ENCODE measurements at regions not wholly inside any gene's neighbourhood (a gene's known extent, or its start where the extent isn't known, plus 50 kb on each side); places are given as distances from the start of the nearest gene placed in this dataset.
"Not testable (repeated sequence)": the region's sequence is repeated elsewhere in the genome, so short reads cannot be mapped to it uniquely, and the experiment has no call there.

DNA sequence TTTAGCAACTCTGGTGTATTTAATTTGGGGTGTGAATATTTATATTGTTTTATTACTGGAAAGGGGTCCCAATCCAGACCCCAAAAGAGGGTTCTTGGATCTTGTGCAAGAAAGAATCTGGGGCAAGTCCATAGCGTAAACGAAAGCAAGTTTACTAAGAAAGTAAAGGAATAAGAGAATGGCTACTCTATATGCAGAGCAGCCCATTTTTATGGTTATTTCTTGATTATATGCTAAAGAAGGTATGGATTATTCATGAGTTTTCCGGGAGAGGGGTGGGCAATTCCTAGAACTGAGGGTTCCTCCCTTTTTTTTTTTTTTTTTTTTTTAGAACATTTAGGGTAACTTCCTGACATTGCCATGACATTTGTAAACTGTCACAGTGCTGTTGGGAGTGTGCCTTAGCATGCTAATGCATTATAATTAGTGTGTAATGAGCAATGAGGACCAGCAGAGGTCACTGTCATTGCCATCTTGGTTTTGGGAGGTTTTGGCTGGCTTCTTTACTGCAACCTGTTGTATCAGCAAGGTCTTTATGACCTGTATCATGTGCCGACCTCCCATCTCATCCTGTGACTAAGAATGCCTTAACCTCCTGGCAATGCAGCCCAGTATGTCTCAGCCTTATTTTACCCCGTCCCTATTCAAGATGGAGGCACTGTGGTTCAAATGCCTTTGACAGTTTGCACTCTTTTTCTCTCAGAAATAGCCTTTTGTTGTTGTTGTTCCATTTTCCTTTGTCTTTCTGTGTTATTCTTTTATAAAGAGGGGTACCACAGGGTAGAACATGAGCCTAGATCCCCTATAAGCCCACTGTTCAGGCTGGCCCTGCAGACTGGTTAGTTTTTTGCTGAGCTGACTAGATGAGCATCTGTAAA is 75.5 kb upstream of the DCD start:
- DNase-seq (ENCODE audit: low spot score in 2 of 2, unreplicated experiment in 2 of 2): no peak
- Mint-ChIP-seq H3K27ac (no peak overlapping the region), H3K4me3 (no peak overlapping the region), H3K9me3 (no peaks in the 10 kb centered on the region), H3K27me3 (ENCODE audit: low read depth) (peaks cover 37% of the 10 kb centered on the region), H3K36me3 (no peaks in the 10 kb centered on the region), H3K4me1 (no peaks in the 10 kb centered on the region)
- TF ChIP-seq, protein P1, sequence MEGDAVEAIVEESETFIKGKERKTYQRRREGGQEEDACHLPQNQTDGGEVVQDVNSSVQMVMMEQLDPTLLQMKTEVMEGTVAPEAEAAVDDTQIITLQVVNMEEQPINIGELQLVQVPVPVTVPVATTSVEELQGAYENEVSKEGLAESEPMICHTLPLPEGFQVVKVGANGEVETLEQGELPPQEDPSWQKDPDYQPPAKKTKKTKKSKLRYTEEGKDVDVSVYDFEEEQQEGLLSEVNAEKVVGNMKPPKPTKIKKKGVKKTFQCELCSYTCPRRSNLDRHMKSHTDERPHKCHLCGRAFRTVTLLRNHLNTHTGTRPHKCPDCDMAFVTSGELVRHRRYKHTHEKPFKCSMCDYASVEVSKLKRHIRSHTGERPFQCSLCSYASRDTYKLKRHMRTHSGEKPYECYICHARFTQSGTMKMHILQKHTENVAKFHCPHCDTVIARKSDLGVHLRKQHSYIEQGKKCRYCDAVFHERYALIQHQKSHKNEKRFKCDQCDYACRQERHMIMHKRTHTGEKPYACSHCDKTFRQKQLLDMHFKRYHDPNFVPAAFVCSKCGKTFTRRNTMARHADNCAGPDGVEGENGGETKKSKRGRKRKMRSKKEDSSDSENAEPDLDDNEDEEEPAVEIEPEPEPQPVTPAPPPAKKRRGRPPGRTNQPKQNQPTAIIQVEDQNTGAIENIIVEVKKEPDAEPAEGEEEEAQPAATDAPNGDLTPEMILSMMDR (IDR thresholded peaks at IDR 0.05; ENCODE audit: unreplicated experiment): no peak

DNA sequence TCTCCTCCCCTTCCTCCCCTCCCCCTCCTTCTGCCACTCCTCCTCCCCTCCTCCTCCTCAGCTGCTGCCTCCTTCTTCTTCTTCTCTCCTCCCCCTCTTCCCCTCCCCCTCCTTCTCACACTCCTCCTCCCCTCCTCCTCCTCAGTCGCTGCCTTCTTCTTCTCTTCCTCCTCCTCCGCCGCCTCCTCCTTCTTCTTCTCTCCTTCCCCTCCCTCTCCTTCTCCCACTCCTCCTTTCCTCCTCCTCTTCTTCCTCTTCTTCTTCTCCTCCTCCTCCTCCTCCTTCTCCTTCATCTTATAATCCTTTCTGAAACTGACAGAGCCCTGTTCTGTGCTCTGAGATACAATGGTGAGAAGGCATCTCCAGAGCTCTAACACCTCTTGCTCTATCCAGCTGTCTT is 73.1 kb upstream of the DCD start:
- TF ChIP-seq, protein P1 (IDR thresholded peaks at IDR 0.05; ENCODE audit: unreplicated experiment): no peak
- no peaks in the 10 kb centered on the region for H3K36me3 Mint-ChIP-seq
- no peak overlapping the region for H3K4me3 Mint-ChIP-seq
- no peaks in the 10 kb centered on the region for H3K9me3 Mint-ChIP-seq
- no peak for DNase-seq (ENCODE audit: low spot score in 2 of 2, unreplicated experiment in 2 of 2)
- peaks cover 38% of the 10 kb centered on the region for H3K27me3 Mint-ChIP-seq (ENCODE audit: low read depth)
- no peak overlapping the region for H3K27ac Mint-ChIP-seq
- H3K4me1 Mint-ChIP-seq: no peaks in the 10 kb centered on the region

DNA sequence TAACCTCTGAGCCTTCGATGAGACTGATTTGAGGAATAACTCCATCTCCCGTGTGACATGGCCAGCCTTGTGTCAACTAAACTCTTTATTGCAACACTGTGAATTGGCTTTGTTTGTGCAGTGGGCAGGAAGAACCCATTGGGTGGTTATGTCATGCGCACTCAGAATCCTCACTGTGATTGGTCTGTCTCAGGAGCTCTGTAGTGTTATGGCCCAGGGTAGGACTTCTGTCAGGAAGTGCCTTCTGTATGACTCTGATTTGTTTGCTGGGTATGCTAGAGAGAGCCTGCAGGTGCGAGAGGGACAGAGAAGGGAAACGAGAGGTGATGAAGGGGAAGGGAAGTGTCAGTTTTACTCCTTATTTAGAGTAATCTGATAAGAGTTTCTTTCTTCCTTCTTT is 71.5 kb upstream of the DCD start:
- H3K4me3 Mint-ChIP-seq: no peak overlapping the region
- TF ChIP-seq, protein P1 (IDR thresholded peaks at IDR 0.05; ENCODE audit: unreplicated experiment): no peak
- no peak overlapping the region for H3K27ac Mint-ChIP-seq
- no peaks in the 10 kb centered on the region for H3K36me3 Mint-ChIP-seq
- no peaks in the 10 kb centered on the region for H3K4me1 Mint-ChIP-seq
- no peaks in the 10 kb centered on the region for H3K9me3 Mint-ChIP-seq
- DNase-seq (ENCODE audit: low spot score in 2 of 2, unreplicated experiment in 2 of 2): no peak
- H3K27me3 Mint-ChIP-seq (ENCODE audit: low read depth): peaks cover 34% of the 10 kb centered on the region

DNA sequence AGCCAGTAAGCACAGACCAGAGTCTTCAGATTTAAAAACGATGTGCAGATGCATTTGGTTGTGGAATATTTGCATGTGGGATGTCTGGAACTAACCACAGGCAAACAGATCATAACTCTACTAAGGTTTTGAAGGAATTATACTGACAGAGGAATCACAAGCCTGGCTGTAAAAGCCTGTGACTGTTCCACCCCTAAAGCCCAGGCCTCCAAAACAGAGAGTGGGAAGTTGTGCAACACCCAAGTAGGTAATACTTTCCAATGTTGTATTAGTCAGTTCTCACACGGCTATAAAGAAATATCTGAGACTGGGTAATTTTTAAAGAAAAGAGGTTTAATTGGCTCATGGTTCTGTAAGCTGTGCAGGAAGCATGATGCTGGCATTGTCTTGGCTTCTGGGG is 68.1 kb upstream of the DCD start:
- TF ChIP-seq, protein P1 (IDR thresholded peaks at IDR 0.05; ENCODE audit: unreplicated experiment): no peak
- no peak overlapping the region for H3K27ac Mint-ChIP-seq
- H3K4me1 Mint-ChIP-seq: no peaks in the 10 kb centered on the region
- no peaks in the 10 kb centered on the region for H3K9me3 Mint-ChIP-seq
- DNase-seq (ENCODE audit: low spot score in 2 of 2, unreplicated experiment in 2 of 2): no peak
- no peak overlapping the region for H3K4me3 Mint-ChIP-seq
- H3K27me3 Mint-ChIP-seq (ENCODE audit: low read depth): peaks cover 39% of the 10 kb centered on the region
- H3K36me3 Mint-ChIP-seq: no peaks in the 10 kb centered on the region

DNA sequence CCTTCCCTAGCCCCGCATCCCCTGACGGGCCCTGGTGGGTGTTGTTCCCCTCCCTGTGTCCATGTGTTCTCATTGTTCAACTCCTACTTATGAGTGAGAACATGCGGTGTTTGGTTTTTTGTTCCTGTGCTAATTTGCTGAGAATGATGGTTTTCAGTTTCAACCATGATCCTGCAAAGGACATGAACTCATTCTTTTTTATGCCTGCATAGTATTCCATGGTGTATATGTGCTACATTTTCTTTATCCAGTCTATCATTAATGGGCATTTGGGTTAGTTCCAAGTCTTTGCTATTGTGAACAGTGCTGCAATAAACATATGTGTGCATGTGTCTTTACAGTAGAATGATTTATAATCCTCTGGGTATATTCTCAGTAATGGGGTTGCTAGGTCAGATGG is 65.7 kb upstream of the DCD start:
- not testable (repeated sequence) for H3K4me1 Mint-ChIP-seq; H3K9me3 Mint-ChIP-seq; H3K4me3 Mint-ChIP-seq; H3K27ac Mint-ChIP-seq; DNase-seq (ENCODE audit: low spot score in 2 of 2, unreplicated experiment in 2 of 2); H3K36me3 Mint-ChIP-seq
- H3K27me3 Mint-ChIP-seq (ENCODE audit: low read depth): peaks cover 34% of the 10 kb centered on the region

DNA sequence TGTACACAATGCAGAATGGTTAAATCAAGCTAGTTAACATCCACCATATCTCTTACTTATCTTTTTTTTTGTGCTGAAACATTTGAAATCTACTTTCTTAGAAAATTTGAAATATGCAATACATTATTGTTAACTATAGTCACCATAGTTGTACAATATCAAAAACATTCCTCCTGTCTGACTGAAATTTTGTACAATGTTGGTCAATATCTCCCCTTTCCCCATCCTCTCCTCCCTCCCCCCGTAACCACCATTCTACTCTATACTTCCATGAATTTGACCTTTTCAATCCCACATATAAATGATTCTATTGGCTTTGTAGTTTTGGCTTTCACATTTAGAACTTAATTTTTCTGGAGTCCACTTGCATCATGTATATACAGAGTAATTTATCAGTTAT is 63.5 kb upstream of the DCD start:
- peaks cover 35% of the 10 kb centered on the region for H3K27me3 Mint-ChIP-seq (ENCODE audit: low read depth)
- no peaks in the 10 kb centered on the region for H3K4me1 Mint-ChIP-seq
- H3K4me3 Mint-ChIP-seq: no peak overlapping the region
- TF ChIP-seq, protein P1 (IDR thresholded peaks at IDR 0.05; ENCODE audit: unreplicated experiment): no peak
- no peaks in the 10 kb centered on the region for H3K36me3 Mint-ChIP-seq
- no peak overlapping the region for H3K27ac Mint-ChIP-seq
- H3K9me3 Mint-ChIP-seq: no peaks in the 10 kb centered on the region
- no peak for DNase-seq (ENCODE audit: low spot score in 2 of 2, unreplicated experiment in 2 of 2)
